VCaP (cell line): ENCODE measurements at regions not wholly inside any gene's neighbourhood (a gene's known extent, or its start where the extent isn't known, plus 50 kb on each side); places are given as distances from the start of the nearest gene placed in this dataset.
"Not testable (repeated sequence)": the region's sequence is repeated elsewhere in the genome, so short reads cannot be mapped to it uniquely, and the experiment has no call there.

Experiments
- H3K27ac ChIP-seq: fragments of 450-650 bp; 2 replicates; pipeline ENCODE4 v1.5.1; 2017
- CTCF ChIP-seq: fragments of 450-650 bp; conservative IDR thresholded peaks from 2 replicates; pipeline ENCODE4 v1.5.1; 2017; ENCODE audit warnings: mild to moderate bottlenecking, moderate library complexity

DNA sequence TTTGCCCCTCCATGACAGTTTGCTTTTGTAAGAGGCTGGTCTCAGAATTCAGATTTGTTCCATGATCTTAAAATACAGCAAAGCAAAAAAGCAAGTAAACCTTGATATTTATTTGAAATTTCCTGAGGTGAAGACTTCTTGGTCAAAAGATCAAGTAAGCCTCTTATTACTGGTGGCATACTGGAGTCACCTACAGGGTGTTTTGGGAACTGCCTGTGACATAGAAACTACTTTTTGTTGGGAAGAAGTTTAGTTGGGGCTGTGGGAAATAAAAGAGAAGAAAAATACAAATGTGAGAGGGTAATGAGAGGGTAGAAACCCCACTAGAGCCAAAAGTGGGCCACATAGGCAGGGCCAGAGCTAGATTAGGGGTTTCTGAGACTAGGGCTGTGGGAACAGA is 217.9 kb downstream of the OTUD1 start:
- no peak overlapping the region for H3K27ac ChIP-seq
- peak; percentile 76 for TF ChIP-seq CTCF

GRCh38 chr10:23657677-23658076 is 218.8 kb downstream of the OTUD1 start:
- H3K27ac ChIP-seq, result no peak overlapping the region
- TF ChIP-seq CTCF, result no peak

- H3K27ac ChIP-seq, result not testable (repeated sequence)
Measured at GRCh38 chr10:23671866-23672265, 233.0 kb downstream of the OTUD1 start.

DNA sequence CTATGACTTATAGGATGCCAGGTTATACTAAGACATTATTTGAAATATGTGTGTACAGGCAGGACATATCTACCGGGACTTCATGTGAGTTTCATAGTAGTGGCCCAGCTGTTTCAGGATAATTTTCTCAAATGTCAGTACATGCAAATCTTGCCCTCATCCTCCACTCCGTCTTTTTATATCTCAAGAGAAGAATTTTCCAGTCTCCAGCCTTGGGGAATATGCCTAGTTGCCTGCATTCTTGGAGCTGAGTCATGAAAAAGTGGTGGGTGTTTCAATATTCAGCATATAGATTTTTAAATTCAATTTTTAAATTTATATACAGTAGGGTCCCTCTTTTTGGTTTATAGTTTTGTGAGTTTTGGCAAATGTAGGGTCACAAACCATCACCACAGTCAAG is 236.7 kb downstream of the OTUD1 start:
- no peak for TF ChIP-seq CTCF
- H3K27ac ChIP-seq, result peak overlapping the region; percentile 52; the same call in 1 of the 2 replicates

- peak overlapping the region; percentile 52 for H3K27ac ChIP-seq
- no peak for TF ChIP-seq CTCF
Measured at GRCh38 chr10:23676296-23676695, 237.4 kb downstream of the OTUD1 start.

DNA sequence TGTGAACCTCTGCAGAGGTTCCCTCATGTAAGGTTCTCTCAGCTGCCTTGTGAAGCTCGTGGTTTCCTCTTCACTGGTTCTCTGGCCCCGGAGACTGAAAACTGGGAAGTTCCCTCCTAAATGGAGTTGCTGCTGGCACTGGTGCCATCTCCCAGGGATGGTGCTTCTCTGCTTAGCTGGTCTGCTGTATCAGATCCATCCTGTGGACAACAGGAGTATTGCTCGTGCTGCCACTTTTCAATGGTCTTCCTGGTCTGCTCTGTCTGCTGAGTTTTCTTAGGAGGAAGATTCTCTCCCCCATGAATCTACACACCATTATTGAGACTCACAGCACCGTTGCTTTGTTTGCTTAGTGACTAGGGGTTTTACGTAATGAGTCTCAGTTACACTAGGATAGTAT is 247.8 kb downstream of the OTUD1 start:
- peak; percentile 30; the same call in 1 of the 2 replicates for TF ChIP-seq CTCF
- H3K27ac ChIP-seq, result no peak overlapping the region

DNA sequence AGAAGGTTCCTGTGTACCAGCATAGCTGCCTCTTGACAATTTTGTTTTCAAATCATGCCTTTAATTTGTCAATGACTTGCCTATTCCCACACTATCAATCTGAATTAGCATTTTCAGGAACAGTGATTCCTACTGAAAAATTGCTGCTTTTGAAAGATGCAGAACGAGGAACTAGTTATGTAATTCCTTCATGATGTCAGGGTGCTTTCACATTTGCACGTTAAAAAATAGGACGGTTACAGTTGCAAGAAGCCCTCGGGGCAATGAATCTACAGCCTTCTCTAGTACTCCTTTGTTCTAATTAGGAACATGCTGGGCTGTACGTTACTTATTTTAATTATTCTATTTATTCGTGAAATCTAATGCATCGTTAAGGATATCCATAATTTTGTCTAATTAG is 253.9 kb downstream of the OTUD1 start:
- TF ChIP-seq CTCF, result no peak

GRCh38 chr10:23693501-23693901 is 254.6 kb downstream of the OTUD1 start:
- TF ChIP-seq CTCF, result 0 out of 2 replicates have a peak, but pooled peaks have one; percentile 14
- no peak overlapping the region; the same call in 1 of the 2 replicates for H3K27ac ChIP-seq

More for the DNA sequence above, 253.9 kb downstream of the OTUD1 start:
- H3K27ac ChIP-seq, result no peak overlapping the region
